Endothelial cell of umbilical vein (primary cell): ENCODE measurements at regions not wholly inside any gene's neighbourhood (a gene's known extent, or its start where the extent isn't known, plus 50 kb on each side); places are given as distances from the start of the nearest gene placed in this dataset.

Experiments used
- CTCF ChIP-seq, 2 donors: IDR thresholded peaks; 1 replicate in 1 of 2; 2 replicates in 1 of 2; pipeline ENCODE4 v1.5.1; 2011; ENCODE audit warnings: low read length in 2 of 2, mild to moderate bottlenecking in 2 of 2, moderate library complexity in 2 of 2, control low read depth in 1 of 2, inconsistent platforms in 1 of 2, low read depth in 1 of 2; ENCODE audit not compliant: insufficient read depth in 1 of 2; ENCODE audit errors: extremely low read depth in 1 of 2
- EZH2 ChIP-seq: IDR thresholded peaks from 2 replicates; pipeline ENCODE4 v1.6.1; 2012; ENCODE audit warnings: borderline replicate concordance, low read depth, mild to moderate bottlenecking, moderate library complexity, low read length, inconsistent platforms; ENCODE audit not compliant: severe bottlenecking
- MAX ChIP-seq: IDR thresholded peaks from 2 replicates; pipeline ENCODE4 v1.6.1; 2011; ENCODE audit not compliant: insufficient read depth, insufficient read length
- POLR2A ChIP-seq: IDR thresholded peaks from 2 replicates; pipeline ENCODE4 v1.6.1; 2012; ENCODE audit warnings: low read depth, mild to moderate bottlenecking, control low read depth, low read length
- POLR2AphosphoS5 ChIP-seq: IDR thresholded peaks from 2 replicates; pipeline ENCODE4 v1.6.1; 2012; ENCODE audit warnings: low read depth, mild to moderate bottlenecking, control low read depth, low read length, moderate library complexity; ENCODE audit not compliant: insufficient read depth

- TF ChIP-seq POLR2A (no peak), CTCF (IDR thresholded peaks at IDR 0.05; ENCODE audit: extremely low read depth in 1 of 2, insufficient read depth in 1 of 2, low read depth in 1 of 2, low read length in 2 of 2) (no peak), POLR2AphosphoS5 (no peak), MAX (no peak), EZH2 (no peak)
These were observed 663.0 kb upstream of the GRM3 start for GRCh38 chr7:85980740-85981139.
